ENCODE measurements at regions not wholly inside any gene's neighbourhood (a gene's known extent, or its start where the extent isn't known, plus 50 kb on each side); places are given as distances from the start of the nearest gene placed in this dataset.

DNA sequence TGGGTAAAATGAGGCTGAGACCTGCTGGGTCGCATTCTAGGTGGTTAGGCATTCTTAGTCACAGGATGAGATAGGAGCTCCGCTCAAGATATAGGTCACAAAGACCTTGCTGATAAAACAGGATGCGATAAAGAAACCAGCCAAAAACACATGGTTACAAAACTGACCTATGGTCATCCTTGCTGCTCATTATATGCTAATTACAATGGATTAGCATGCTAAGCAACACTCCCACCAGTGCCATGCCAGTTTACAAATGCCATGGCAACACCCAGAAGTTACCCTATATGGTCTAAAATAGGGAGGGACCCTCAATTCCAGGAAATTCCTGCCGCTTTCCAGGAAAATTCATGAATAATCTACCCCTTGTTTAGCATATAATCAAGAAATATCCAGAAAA is 132.4 kb downstream of the BRMS1L start:
- Histone ChIP-seq H3K36me3 (ENCODE audit: insufficient read depth, low read length) (no peaks in the 10 kb centered on the region), H3K9me3 (ENCODE audit: insufficient read depth, low read depth, low read length) (no peaks in the 10 kb centered on the region), H2AFZ (ENCODE audit: low read depth, low read length) (no peak overlapping the region), H3K4me3 (ENCODE audit: insufficient read depth, low read depth, low read length) (no peak overlapping the region), H3K4me1 (ENCODE audit: insufficient read depth, low read length) (no peaks in the 10 kb centered on the region), H3K79me2 (ENCODE audit: insufficient read depth, low read length) (no peaks in the 10 kb centered on the region), H3K4me2 (ENCODE audit: low read length) (no peak overlapping the region), H4K20me1 (ENCODE audit: insufficient read depth, low read length) (no peaks in the 10 kb centered on the region), H3K27ac (ENCODE audit: low read depth, low read length) (no peak overlapping the region), H3K27me3 (ENCODE audit: insufficient read depth, low read length) (peaks cover 6% of the 10 kb centered on the region), H3K9ac (ENCODE audit: low read length) (no peak overlapping the region)
- no peak for FAIRE-seq
- H3K36me3 Mint-ChIP-seq (ENCODE audit: low read depth, unreplicated experiment) = no peaks in the 10 kb centered on the region
- no peak overlapping the region for H3K4me3 Mint-ChIP-seq (ENCODE audit: unreplicated experiment)
- no peak overlapping the region for H3K27ac Mint-ChIP-seq (ENCODE audit: unreplicated experiment)
- H3K27me3 Mint-ChIP-seq (ENCODE audit: low read depth, unreplicated experiment) = no peaks in the 10 kb centered on the region
- no peaks in the 10 kb centered on the region for H3K9me3 Mint-ChIP-seq (ENCODE audit: unreplicated experiment)
- no peak for DNase-seq (ENCODE audit: low read depth)
- H3K4me1 Mint-ChIP-seq (ENCODE audit: low read depth, unreplicated experiment) = no peaks in the 10 kb centered on the region
- TF ChIP-seq, protein P1, sequence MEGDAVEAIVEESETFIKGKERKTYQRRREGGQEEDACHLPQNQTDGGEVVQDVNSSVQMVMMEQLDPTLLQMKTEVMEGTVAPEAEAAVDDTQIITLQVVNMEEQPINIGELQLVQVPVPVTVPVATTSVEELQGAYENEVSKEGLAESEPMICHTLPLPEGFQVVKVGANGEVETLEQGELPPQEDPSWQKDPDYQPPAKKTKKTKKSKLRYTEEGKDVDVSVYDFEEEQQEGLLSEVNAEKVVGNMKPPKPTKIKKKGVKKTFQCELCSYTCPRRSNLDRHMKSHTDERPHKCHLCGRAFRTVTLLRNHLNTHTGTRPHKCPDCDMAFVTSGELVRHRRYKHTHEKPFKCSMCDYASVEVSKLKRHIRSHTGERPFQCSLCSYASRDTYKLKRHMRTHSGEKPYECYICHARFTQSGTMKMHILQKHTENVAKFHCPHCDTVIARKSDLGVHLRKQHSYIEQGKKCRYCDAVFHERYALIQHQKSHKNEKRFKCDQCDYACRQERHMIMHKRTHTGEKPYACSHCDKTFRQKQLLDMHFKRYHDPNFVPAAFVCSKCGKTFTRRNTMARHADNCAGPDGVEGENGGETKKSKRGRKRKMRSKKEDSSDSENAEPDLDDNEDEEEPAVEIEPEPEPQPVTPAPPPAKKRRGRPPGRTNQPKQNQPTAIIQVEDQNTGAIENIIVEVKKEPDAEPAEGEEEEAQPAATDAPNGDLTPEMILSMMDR (IDR thresholded peaks at IDR 0.05; ENCODE audit: insufficient read depth, low read depth, low read length) = no peak
- TF ChIP-seq EZH2 (IDR thresholded peaks at IDR 0.05; ENCODE audit: insufficient read depth, low read length) = no peak

DNA sequence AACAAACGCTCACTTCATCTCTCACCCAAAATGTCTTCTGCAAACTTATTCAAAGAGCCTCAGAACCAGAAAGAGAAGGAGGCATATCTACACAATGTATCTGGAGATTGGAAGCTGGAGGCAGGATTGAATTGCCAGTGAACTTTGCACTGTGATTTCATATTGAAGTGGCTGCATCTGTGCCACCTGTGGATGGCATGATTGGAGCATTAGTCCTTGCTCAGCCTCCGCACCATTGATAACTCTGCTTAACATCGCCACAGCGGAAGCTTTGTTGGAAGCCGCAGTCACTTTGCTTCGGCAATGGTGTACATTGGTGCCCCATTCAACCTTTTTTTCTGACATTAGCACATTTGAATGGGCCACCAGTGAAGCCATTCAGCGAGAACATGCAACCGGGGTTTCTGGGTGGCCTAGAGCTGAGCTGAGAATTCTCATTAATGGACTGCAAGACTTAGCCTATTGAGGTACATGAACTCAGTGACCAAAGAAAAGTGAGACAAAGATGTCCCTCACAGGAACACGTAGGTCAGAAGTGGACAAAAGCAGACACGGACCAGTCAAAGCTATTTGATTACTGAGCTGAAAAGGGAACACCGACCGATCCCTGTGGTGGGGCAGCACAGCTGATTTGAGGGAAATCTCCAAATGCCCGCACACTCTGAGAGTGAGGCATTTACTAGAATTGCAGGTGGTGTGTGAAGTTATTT is 130.4 kb downstream of the BRMS1L start:
- Histone ChIP-seq H3K4me3 (ENCODE audit: insufficient read depth, low read depth, low read length) (no peak overlapping the region), H2AFZ (ENCODE audit: low read depth, low read length) (no peak overlapping the region), H3K4me1 (ENCODE audit: insufficient read depth, low read length) (no peaks in the 10 kb centered on the region), H3K9me3 (ENCODE audit: insufficient read depth, low read depth, low read length) (no peaks in the 10 kb centered on the region), H4K20me1 (ENCODE audit: insufficient read depth, low read length) (no peaks in the 10 kb centered on the region), H3K4me2 (ENCODE audit: low read length) (no peak overlapping the region), H3K79me2 (ENCODE audit: insufficient read depth, low read length) (no peaks in the 10 kb centered on the region), H3K9ac (ENCODE audit: low read length) (no peak overlapping the region), H3K27me3 (ENCODE audit: insufficient read depth, low read length) (peaks cover 6% of the 10 kb centered on the region), H3K27ac (ENCODE audit: low read depth, low read length) (no peak overlapping the region), H3K36me3 (ENCODE audit: insufficient read depth, low read length) (no peaks in the 10 kb centered on the region)
- H3K27me3 Mint-ChIP-seq (ENCODE audit: low read depth, unreplicated experiment) = no peaks in the 10 kb centered on the region
- FAIRE-seq (no peak), DNase-seq (ENCODE audit: low read depth) (no peak)
- TF ChIP-seq, protein P1 (IDR thresholded peaks at IDR 0.05; ENCODE audit: insufficient read depth, low read depth, low read length) = no peak
- TF ChIP-seq EZH2 (IDR thresholded peaks at IDR 0.05; ENCODE audit: insufficient read depth, low read length) = no peak
- no peaks in the 10 kb centered on the region for H3K36me3 Mint-ChIP-seq (ENCODE audit: low read depth, unreplicated experiment)
- no peak overlapping the region for H3K27ac Mint-ChIP-seq (ENCODE audit: unreplicated experiment)
- H3K4me3 Mint-ChIP-seq (ENCODE audit: unreplicated experiment) = no peak overlapping the region
- H3K4me1 Mint-ChIP-seq (ENCODE audit: low read depth, unreplicated experiment) = no peaks in the 10 kb centered on the region
- no peaks in the 10 kb centered on the region for H3K9me3 Mint-ChIP-seq (ENCODE audit: unreplicated experiment)

DNA sequence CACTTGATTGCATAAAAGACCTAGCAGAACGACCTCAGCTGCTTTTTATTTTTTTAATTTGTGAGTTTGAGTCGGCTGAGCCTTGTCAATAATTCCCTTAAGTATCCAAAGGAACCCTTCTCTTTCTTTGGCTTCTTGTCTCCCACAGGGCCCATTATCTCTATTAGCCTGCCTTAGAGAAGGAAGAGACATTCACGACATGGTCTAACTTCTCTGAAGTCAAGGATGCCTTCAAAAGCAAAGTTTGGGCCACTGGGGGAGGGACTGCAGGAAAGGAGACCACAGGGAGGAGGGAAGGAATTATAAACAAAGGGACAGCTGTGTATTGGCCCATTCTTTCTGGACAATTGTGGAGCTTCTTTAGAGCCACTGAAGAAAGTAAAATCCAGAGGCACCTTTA is 126.4 kb downstream of the BRMS1L start:
- H3K27ac ChIP-seq (ENCODE audit: low read depth, low read length) = no peak overlapping the region
- H4K20me1 ChIP-seq (ENCODE audit: insufficient read depth, low read length) = no peaks in the 10 kb centered on the region
- FAIRE-seq (no peak), DNase-seq (ENCODE audit: low read depth) (no peak)
- no peaks in the 10 kb centered on the region for H3K79me2 ChIP-seq (ENCODE audit: insufficient read depth, low read length)
- Mint-ChIP-seq H3K9me3 (ENCODE audit: unreplicated experiment) (no peaks in the 10 kb centered on the region), H3K36me3 (ENCODE audit: low read depth, unreplicated experiment) (no peaks in the 10 kb centered on the region), H3K4me1 (ENCODE audit: low read depth, unreplicated experiment) (no peaks in the 10 kb centered on the region), H3K4me3 (ENCODE audit: unreplicated experiment) (no peak overlapping the region), H3K27ac (ENCODE audit: unreplicated experiment) (no peak overlapping the region), H3K27me3 (ENCODE audit: low read depth, unreplicated experiment) (no peaks in the 10 kb centered on the region)
- H3K4me3 ChIP-seq (ENCODE audit: insufficient read depth, low read depth, low read length) = no peak overlapping the region
- H3K36me3 ChIP-seq (ENCODE audit: insufficient read depth, low read length) = no peaks in the 10 kb centered on the region
- TF ChIP-seq, protein P1 (IDR thresholded peaks at IDR 0.05; ENCODE audit: insufficient read depth, low read depth, low read length) = no peak
- TF ChIP-seq EZH2 (IDR thresholded peaks at IDR 0.05; ENCODE audit: insufficient read depth, low read length) = no peak
- H3K9me3 ChIP-seq (ENCODE audit: insufficient read depth, low read depth, low read length) = no peaks in the 10 kb centered on the region
- no peak overlapping the region for H3K9ac ChIP-seq (ENCODE audit: low read length)
- no peaks in the 10 kb centered on the region for H3K4me1 ChIP-seq (ENCODE audit: insufficient read depth, low read length)
- H3K27me3 ChIP-seq (ENCODE audit: insufficient read depth, low read length) = peaks cover 6% of the 10 kb centered on the region
- H2AFZ ChIP-seq (ENCODE audit: low read depth, low read length) = no peak overlapping the region
- H3K4me2 ChIP-seq (ENCODE audit: low read length) = no peak overlapping the region

Measured in astrocyte (in vitro differentiated cells and primary cell).